BJ (cell line): ENCODE measurements at regions not wholly inside any gene's neighbourhood (a gene's known extent, or its start where the extent isn't known, plus 50 kb on each side); places are given as distances from the start of the nearest gene placed in this dataset.

Experiments
- CTCF ChIA-PET: fragments of 350-600 bp; formaldehyde crosslinking; extraction: SDS; loops from one replicate; lab custom pipeline; 2021; ENCODE audit warnings: antibody characterized with exemption, inconsistent platforms; lab: Yijun Ruan, JAX
- POLR2A ChIA-PET: fragments of 300-600 bp; sonication (Branson Sonifier 250); formaldehyde crosslinking; extraction: SDS; loops from one replicate; lab custom pipeline; 2021; ENCODE audit warnings: antibody characterized with exemption; lab: Charles Lee
- DNase-seq: peaks from one replicate; pipeline ENCODE4 v3.0.0-alpha.2; 2011; ENCODE audit warnings: low read depth
- H3K27me3 ChIP-seq: 2 replicates; pipeline ENCODE4 v1.6.0; 2011; ENCODE audit warnings: low read length; ENCODE audit not compliant: control insufficient read depth, insufficient read depth
- H3K36me3 ChIP-seq: 2 replicates; pipeline ENCODE4 v1.5.1; 2011; ENCODE audit warnings: low read length; ENCODE audit not compliant: control insufficient read depth, insufficient read depth
- H3K4me3 ChIP-seq: 2 replicates; pipeline ENCODE4 v1.5.1; 2011; ENCODE audit warnings: low read depth, mild to moderate bottlenecking, control low read depth, low read length
- CTCF ChIP-seq: IDR thresholded peaks from 2 replicates; pipeline ENCODE4 v1.5.1; 2011; ENCODE audit warnings: low read depth, mild to moderate bottlenecking, control low read depth, inconsistent platforms, low read length, moderate library complexity; ENCODE audit not compliant: insufficient read depth

- Histone ChIP-seq H3K4me3 (no peak overlapping the region), H3K36me3 (no peaks in the 10 kb centered on the region), H3K27me3 (no peaks in the 10 kb centered on the region)
- ChIA-PET CTCF (interaction anchor here (0.6 kb wide), 1 partner anchor 221 kb away, joined by 3 read pairs; no protein-coding TSS in a partner anchor), POLR2A (no interaction called here)
- DNase-seq, result no peak
- TF ChIP-seq CTCF, result no peak
Measured at GRCh38 chr3:43183456-43183855, 77.6 kb upstream of the POMGNT2 start.

- ChIA-PET CTCF (interaction anchor here (1.0 kb wide), 1 partner anchor 28 kb away, joined by 3 read pairs; no protein-coding TSS in a partner anchor), POLR2A (no interaction called here)
- TF ChIP-seq CTCF, result no peak
- Histone ChIP-seq H3K27me3 (no peaks in the 10 kb centered on the region), H3K4me3 (no peak overlapping the region), H3K36me3 (no peaks in the 10 kb centered on the region)
- no peak for DNase-seq
Measured at GRCh38 chr3:43181202-43181821, 75.4 kb upstream of the POMGNT2 start.

- H3K4me3 ChIP-seq, result no peak overlapping the region
- H3K27me3 ChIP-seq, result no peaks in the 10 kb centered on the region
- no peak for DNase-seq
- TF ChIP-seq CTCF, result no peak
- ChIA-PET CTCF (interaction anchor here (0.9 to 1.0 kb wide), 2 partner anchors 11 to 28 kb away, joined by 3 read pairs; no protein-coding TSS in a partner anchor), POLR2A (interaction anchor here (0.5 kb wide), 1 partner anchor 116 kb away, joined by 4 read pairs; no protein-coding TSS in a partner anchor)
- no peaks in the 10 kb centered on the region for H3K36me3 ChIP-seq
Measured at GRCh38 chr3:43180694-43181093, 74.8 kb upstream of the POMGNT2 start.

GRCh38 chr3:43180027-43180426 is 74.1 kb upstream of the POMGNT2 start:
- CTCF ChIA-PET, result interaction anchor here (0.6 to 1.0 kb wide), 3 partner anchors 11 to 29 kb away, joined by 3 read pairs; no protein-coding TSS in a partner anchor
- TF ChIP-seq CTCF, result no peak
- POLR2A ChIA-PET, result no interaction called here
- no peaks in the 10 kb centered on the region for H3K36me3 ChIP-seq
- no peaks in the 10 kb centered on the region for H3K27me3 ChIP-seq
- H3K4me3 ChIP-seq, result no peak overlapping the region
- DNase-seq, result no peak

- no peaks in the 10 kb centered on the region for H3K27me3 ChIP-seq
- H3K36me3 ChIP-seq, result no peaks in the 10 kb centered on the region
- no peak overlapping the region for H3K4me3 ChIP-seq
- POLR2A ChIA-PET, result no interaction called here
- DNase-seq, result no peak
- no peak for TF ChIP-seq CTCF
- CTCF ChIA-PET, result interaction anchor here (0.6 to 1.6 kb wide), 2 partner anchors 10 to 13 kb away, joined by 3 to 5 read pairs; no protein-coding TSS in a partner anchor
Measured at GRCh38 chr3:43178891-43179366, 73.0 kb upstream of the POMGNT2 start.
